ENCODE measurements at regions not wholly inside any gene's neighbourhood (a gene's known extent, or its start where the extent isn't known, plus 50 kb on each side); places are given as distances from the start of the nearest gene placed in this dataset.

GRCh38 chr12:11951209-11951608 is 119.5 kb upstream of the BCL2L14 start:
- TF ChIP-seq CTCF (IDR thresholded peaks at IDR 0.05) (no peak), ZFX (IDR thresholded peaks at IDR 0.05; ENCODE audit: borderline replicate concordance) (no peak)

Measured in 22Rv1 (cell line).